HG02571 (cell line): ENCODE measurements at regions not wholly inside any gene's neighbourhood (a gene's known extent, or its start where the extent isn't known, plus 50 kb on each side); places are given as distances from the start of the nearest gene placed in this dataset.

ENCODE experiments used
- ATAC-seq: cut with Tn5 transposase; IDR thresholded peaks from one replicate; pipeline ENCODE4 v1.9.1; 2021; ENCODE audit warnings: mild to moderate bottlenecking, moderate library complexity; ENCODE audit not compliant: unreplicated experiment

DNA sequence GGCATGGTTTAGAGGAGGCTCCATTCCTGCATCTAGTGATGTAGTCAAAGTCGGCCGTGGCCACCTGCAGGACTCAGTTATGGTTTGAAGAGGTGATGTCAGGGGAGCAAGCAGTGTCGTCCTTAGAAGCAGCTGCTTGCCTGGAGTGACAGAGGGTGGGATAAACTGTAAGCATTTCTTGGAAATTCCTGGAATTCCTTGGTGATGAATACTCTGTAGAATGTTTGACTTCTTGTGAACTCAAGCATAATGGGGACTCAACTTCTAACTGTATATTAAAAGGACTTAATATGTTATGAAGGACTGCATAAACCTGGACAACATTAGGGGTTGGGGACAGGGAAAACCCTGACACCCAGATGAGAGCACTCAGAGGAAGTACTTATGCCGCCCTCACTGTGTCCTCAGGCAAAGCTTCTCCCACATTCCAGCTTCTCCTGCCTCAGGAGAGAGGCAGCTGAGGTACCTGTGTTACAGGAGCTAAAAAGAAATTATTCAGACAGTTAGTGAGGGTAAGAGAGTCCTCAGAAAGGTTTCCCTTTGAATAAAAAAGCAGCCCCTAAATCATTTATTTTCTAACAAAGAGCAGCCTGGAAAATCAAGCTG lies 459.9 kb upstream of the CELF4 start:
- ATAC-seq, result no peak

DNA sequence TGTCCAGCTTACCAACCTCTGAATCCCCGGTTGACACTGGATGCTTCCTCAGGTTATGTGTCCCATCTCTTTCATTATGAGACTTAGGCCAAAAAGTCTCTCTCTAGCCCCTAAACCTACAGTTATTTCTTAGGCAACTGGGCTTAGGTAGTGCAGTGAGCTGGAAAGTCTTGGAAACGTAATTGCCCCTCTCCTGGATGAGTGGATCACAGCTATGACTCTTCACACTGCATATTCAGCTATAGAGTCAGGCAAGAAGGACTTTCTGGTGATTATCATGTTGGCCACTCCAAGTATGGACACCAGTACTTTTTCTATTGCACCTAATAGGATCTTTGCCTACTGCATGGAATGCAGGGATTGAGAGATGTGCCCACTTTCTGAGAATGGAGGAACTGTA lies 458.3 kb upstream of the CELF4 start:
- ATAC-seq, result no peak

DNA sequence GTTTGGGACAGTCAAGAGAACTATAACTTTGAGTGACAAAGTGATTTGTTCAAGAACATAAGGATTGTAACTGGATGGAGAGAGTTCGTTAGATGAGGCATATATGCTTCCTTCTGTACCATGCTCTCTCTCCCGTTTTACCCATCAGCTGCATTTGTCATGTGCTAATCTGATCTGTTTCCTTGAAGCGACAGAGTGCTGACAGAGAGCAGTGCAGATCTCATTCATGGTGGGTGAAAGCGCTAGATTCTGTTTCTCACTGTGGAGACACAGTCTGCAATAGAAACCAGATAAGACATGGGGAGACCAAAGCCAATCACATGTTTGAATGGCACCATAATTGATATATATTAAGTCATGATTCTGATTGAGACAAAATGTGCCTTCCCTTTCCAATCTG lies 456.6 kb upstream of the CELF4 start:
- ATAC-seq, result no peak

DNA sequence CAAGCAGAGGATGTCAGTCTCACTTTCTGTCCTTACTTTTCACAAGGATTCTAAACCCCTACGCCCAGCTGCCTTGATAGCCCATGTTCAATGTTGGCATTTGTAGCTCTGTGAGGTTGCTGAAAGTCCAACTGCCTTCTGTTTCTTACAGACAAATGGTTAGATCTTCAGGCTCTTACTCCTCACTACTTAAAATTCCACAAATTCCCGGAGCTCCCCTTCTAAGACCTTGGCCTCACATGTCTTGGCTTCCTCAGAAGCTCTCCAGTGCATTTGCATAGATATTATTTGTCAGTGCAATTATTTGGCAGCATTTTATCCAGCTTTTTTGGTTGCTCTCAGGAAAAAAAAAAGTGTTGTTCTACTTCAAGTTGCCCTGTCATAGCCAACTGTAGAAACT lies 453.7 kb upstream of the CELF4 start:
- ATAC-seq, result no peak

DNA sequence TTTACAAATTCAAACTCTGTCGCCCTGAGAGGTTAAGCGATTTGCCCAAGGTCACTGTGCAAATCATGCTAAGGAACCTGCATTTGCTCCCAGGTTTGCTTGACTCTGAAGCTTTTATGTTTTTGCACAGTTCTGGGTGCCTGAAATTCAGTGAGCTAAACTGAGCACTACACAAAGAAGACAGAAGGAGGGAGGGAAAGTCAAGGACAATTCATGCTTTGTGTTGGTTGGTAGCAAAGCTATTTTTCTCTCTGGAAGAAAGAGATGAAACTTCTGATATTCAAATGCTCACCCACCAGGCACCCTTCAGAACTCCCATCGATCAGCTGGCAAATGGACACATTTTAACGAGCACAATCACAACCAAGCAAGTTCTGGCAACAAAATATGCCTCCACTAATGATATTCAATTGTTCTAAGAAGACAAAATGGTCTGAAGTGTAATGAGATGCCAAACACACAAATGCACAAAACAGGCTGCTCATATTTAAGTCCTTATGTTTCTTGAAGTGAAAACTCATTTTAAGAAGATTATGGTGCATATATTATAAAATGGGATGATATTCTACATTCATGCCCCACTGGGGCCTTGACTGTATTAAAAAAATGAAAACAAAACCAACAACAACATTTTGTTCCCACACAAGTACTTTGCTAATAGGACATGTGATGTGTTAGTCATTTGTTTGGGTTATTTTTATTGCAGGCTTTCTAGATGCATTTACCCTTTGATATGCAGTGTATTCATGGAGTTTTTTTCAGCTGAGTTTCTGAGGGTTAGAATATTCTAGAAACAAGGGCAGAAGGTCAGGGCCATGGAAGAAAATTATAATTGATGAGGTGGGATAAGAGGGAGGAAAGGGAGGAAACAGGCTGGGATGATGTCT lies 445.6 kb upstream of the CELF4 start:
- no peak for ATAC-seq

DNA sequence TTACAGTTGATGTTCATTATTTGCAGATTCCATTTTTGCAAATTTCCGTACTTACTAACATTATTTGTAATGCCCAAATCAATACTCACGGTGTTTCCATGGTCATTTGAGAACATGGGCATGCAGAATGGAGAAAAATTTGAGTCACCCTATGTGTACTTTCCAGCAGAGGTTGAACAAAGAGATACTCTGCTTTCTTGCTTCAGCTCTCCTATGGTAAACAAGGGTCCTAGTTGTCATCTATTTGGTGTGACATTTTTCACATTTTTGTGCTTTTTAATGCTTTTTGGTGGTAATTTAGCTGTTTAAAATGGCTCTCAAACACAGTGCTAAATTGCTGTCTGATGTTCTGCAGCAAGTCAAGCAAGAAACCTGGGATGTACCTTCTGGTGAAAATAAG lies 444.4 kb upstream of the CELF4 start:
- ATAC-seq, result no peak

DNA sequence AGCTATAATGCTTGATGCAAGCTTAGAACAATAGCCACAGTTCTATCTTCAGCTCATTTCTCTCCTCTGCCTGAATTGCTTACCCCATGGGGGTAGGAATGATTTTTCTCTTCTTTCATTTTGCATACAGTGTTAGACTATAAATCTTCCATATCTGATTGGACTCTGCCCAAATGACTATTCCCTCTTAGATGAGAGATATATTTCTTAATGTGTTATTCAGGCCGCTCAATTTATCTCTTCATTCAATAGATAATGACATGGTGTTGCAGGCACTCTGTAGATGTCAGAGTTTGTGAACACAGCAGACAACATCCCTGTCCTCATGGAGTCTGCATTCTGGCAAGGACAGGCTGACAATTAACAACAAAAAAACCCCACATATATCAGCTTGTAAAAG lies 443.7 kb upstream of the CELF4 start:
- ATAC-seq, result no peak

DNA sequence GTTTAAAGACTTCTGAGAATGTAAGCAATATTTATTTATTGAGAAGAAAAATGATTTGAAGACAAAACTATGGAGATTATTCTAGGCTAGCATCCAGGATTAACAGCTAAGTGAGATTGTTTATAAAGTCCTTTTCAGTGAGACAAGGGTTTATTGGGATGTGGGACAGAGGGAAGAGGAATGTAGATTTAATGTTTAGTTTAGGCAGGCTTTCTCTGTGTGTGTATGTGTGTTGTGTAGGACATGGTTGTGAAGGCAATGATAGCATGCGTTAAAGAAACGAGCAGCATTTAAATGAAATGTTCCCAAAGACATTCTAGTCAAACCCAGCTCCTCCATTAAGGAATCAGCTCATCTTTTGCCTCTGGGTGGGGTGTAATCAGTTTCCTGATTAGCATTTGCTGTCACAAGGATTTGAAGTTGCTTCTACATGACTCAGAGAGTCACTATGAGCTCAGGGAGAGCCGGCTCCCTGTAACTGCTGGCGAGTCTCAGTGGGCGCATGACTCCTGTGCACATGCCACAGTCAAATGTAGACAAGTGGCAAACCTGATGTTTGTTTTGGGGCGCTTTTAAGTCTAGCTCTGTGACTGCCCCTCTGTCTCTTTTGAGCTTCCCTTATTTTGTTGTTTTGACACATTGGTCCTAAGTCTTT lies 442.2 kb upstream of the CELF4 start:
- no peak for ATAC-seq

DNA sequence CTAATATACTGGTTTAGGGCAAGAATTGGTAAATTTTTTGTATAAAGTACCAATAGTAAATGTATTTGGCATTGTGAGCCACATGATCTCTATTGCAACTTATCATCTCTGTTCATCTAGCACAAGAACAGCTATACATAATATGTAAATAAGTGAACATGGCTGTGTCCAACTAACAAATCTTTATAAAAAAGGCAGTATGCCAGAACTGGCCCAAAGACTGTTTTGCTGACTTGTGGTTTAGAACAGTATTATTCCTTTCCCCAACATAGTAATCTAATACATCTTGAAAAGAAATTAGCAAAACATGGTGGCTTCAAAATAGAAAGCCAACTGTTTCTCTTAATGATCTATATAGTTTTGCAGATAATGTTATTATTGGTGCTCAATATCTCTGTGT lies 441.4 kb upstream of the CELF4 start:
- no peak for ATAC-seq

DNA sequence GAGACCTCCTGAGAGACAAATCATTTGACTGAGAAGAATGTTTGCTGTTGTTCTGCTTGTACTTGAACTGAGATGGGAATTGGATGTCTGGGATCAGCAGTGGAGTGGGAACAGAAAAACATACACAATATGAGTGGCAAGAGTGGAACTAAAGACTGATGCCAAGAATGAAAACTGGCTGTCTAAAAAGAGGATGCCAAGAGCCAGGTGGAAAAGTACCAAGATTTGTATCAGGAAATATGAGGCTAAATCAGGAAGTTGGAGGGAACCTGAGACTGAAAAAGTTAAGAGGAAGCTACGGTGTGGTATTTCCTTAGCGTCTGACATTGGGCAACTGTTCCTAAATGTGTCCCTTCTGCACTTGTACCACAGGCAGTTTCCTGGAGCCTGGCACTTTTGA lies 440.9 kb upstream of the CELF4 start:
- no peak for ATAC-seq

DNA sequence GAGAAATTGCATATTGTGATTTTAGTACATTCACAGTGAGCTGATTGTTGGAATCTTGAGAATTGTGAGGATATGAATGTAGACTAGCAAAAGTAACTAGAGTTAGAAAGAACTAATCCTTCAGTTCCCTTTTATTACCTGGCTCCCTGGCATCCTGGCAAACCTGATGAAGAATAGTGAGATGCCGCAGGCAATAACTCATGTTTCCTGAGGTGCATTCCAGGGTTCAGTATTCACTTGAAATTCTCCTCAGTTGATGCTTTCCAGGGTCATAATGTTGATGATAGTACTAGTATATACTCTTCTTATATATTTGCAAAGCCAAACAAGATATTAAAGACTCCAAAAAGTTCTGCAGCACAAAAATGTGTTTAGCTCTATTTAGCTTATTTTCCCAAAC lies 432.1 kb upstream of the CELF4 start:
- ATAC-seq, result no peak

DNA sequence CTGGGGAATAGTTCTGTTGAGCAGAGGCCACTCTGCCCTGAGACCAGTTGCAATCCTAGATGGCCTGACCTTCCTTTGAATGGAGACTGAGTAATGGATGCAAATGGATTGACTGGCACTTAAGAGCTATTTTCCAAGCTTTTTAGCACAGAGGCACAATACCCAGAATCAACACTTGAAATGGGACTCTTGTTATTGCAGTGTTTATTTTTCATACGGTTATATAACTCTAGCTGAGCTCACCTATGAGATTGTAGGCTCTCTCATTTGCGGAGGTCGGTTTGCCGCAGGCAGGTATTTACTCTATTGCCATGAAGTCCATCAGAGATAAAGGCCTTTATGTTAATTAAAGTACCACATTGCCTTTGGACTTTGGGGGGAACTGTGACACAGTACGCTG lies 422.3 kb upstream of the CELF4 start:
- no peak for ATAC-seq

DNA sequence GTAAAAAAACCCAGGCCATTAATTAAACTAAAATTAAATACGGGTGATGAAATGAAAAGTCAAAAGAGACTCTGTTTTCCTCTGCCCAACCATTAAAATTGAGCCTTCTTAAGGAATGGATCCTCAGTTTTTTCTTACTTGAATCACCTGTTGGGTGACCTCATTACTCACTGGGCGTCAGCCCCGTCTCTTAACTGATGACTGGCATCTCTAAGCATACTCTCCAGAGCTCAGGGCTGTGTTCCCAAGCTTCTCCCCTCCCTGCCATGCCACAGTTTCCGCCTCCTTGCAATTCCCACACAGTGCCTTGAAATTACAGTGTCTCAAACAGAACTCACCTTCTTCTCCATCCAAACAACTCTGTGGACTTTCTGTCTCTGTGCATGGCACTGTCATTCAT lies 421.1 kb upstream of the CELF4 start:
- ATAC-seq, result no peak

DNA sequence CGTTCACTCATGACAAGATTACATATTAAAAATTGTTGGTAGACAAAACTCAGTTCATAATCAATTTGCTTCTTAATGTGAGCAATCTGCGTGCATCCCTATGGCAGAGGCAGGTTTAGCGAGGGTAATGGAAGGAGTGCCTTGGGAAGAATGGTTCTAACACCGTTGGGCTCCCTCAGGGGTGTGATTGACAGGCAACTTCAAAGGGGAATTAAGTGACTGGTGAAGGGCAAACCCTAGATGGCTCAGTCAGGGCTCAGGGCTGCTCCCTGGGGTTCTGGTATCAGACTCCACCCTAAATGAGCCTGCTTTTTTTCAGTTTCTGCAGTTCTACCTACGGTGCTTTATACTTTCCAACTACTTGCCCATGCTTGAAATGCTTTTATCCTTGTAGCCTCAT lies 419.5 kb upstream of the CELF4 start:
- ATAC-seq, result no peak

DNA sequence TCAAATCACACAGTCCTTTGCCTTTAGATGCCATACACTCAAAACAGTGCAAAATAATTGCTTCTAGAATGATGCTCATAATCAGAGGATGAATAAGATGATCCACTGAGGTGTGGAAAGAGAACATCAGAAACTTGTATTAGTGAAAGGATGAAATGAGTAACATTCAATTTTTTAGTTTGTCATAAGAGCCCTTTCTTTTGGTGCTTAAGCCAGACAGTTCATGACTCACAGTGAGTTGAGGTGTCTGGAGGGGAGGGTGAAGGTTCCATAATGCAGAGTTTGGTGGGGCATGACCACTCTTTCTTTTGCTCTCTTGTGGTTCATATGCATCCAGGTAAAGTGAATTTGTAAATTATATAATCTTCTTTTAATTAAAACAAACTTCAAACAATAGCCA lies 415.0 kb upstream of the CELF4 start:
- ATAC-seq, result no peak

DNA sequence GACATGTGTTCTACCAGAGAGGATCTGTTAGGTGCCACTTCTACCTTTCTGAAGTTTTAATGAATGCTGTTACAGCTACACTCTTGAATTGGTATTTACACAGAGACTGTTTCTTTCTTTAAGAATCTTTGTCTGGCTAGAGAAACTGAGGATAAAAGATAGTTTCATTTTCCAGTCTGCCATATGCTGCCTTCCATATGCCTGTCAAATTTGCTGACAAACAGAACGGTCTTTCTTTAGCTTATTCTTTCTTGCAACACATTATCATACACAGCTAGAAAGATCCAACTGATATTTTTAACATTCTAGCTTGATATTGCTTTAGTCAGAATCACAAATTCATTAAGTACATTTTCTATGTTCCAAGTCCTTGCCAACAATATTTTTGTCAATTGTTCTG lies 409.8 kb upstream of the CELF4 start:
- no peak for ATAC-seq

DNA sequence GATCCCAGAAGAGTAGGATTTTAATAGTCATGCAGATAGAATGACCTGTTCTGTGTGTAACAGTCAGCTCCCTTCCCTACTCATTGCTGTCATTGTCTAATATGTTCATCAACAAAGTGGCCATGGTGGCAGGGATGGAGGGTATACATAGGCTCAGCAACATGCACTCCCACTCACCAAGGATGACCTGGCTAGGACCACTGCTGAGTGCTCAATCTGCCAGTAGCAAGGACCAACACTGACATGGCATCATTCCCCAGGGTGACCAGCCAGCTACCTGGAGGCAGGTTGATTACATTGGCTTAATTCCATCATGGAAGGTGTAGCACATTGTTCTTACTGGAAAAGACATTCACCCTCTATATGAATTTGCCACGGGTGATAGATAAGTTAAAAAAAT lies 401.7 kb upstream of the CELF4 start:
- ATAC-seq, result no peak

DNA sequence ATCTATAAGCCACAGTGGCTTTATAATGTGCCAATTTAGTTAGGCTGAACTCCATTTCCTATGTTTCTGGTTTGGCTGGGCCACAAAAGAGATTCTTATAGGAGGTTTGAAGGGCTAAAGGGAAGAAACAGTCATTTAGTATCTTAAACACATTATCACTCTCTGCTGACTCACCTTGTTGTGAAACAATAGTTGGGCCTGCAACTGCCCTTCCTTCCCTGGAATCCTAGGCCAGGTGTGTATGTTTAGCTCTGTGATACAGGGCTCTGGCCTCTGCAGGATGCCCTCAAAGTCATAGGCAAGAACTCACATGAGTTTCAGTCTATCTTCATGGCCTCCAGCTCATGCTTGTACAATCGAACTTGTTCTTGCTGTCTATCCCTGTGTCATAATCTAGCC lies 400.0 kb upstream of the CELF4 start:
- ATAC-seq, result no peak

DNA sequence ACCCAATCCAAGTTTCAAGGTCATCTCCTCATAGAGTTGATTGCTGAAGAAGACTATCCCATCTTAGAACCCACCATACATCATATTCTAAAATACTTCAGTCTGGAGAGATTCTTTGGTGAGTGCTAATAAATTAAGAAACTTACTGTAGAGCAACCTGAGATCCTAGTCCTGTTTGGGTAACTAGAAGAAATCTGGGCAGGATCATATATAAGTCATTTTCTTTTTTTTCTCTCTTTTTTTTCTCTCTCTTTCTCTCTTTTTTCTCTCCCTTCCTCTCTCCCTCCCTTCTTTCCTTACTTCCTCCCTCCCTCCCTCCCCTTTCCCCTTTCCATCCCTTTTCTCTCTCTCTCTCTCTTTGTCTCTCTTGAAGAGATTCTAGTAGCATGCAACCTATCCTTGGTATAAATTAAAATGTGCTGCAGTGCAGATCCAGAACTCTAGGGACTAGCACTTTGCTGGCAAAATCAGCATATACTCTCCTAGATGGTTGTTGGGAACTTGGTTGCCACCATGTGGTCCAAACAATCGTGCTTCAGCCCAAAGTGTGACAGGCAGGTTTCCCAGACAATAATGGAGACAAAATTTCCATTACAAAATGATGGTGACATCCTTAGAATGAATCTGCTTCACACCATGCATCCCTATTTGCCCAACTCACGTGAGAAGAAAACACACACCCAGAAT lies 399.4 kb upstream of the CELF4 start:
- no peak for ATAC-seq

DNA sequence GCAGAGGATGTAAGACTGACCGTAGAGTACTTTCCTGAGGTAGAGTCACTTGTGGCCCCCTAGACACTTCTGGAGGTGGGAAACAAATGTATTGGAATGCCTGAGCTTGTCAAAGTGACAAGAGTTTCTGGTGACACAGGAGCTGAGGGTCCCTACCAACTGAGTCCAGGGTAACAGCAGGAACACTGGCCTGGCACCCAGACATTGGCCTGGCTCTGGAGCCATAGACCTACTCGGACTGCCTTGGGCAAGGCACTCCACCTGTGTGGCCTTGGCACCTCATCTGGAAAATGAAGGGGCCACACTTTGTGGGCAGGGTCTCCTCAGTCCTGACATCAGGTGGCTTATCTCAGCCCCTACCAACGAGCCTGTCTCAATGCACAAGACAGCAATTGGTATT lies 398.2 kb upstream of the CELF4 start:
- ATAC-seq, result no peak

DNA sequence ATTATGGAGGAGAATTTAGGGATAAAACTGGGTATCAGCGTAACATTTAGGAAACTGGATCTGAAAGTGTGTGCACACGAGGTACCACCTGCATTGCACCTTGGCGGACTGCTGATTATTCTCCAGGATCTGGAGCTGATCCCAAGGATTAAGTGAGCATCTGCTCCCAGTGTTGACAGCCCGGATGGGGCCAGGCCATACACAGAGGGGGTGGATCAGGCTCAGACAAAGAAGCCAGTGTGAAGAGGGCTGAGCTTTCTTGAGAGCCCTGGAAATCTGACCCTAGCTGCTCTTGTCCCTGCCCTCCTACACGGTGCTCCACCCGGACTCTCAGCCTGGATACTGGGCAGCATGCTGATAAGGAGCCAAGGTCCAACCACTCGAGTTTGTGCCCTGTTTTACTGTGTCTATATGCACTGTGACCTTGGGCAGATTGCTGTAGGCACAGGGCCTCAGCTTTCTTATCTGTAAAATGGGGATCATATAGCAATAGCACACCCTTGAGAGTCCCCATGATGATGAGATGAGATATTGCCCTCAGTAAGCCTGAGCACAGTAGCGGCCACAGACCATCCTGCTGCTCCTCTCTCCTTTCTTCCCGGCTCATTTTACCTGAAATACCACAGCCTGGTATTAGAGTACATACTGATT lies 396.8 kb upstream of the CELF4 start:
- ATAC-seq, result no peak
